GM21515 (cell line): ENCODE measurements at regions not wholly inside any gene's neighbourhood (a gene's known extent, or its start where the extent isn't known, plus 50 kb on each side); places are given as distances from the start of the nearest gene placed in this dataset.

ENCODE experiments used
- ATAC-seq: cut with Tn5 transposase; IDR thresholded peaks from one replicate; pipeline ENCODE4 v1.9.1; 2021; ENCODE audit not compliant: unreplicated experiment

DNA sequence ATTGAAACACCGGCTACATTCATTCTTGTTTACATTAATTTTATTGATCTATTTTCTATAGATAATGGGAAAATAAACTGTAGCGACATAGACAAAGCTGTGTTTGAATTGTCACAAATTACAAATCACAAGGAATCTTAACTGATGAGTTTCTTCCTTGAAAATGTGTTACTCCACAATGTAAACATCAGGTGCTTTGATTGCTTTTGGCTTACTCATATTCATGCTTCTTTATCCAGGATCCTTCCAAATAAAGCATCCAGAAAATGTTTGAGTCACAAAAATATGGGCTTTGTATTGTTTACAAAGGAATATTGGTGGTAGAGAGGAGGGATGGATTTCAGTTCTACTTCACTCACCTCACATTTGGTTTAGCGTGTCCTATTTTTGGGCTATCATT lies 64.0 kb downstream of the BMP2 start:
- ATAC-seq, result no peak

DNA sequence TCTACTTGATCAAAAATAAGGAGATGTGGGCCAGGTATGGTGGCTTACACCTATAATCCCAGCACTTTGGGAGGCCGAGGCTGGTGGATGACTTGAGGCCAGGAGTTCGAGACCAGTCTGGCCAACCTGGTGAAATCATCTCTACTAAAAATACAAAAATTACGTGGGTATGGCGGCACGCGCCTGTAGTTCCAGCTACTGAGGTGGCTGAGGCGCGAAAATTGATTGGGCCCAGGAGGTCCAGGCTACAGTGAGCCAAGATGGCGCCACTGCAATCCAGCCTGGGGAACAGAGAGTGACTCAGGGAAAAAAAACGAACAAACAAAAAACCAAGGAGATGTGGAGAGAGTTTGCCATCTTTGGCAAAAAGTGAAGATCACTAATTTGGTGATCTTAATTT lies 65.3 kb downstream of the BMP2 start:
- no peak for ATAC-seq

DNA sequence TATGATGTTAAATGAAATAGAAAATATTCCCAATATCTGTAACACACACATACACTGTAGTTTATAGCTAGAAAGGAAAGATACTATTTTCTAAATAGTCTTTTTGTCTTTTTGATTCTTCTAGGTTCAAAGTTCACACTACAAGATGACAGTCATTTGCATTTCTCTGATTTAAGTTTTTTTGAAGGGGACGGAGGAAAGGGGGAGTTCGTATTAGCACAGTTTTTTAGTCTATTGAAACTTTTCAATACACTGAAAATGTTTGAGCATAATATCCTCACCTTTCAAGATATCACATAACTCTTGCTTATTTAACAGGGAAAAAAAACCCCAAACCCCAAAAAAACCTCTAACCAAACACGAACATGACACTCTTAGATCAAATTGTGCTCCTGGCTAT lies 68.1 kb downstream of the BMP2 start:
- ATAC-seq, result no peak

DNA sequence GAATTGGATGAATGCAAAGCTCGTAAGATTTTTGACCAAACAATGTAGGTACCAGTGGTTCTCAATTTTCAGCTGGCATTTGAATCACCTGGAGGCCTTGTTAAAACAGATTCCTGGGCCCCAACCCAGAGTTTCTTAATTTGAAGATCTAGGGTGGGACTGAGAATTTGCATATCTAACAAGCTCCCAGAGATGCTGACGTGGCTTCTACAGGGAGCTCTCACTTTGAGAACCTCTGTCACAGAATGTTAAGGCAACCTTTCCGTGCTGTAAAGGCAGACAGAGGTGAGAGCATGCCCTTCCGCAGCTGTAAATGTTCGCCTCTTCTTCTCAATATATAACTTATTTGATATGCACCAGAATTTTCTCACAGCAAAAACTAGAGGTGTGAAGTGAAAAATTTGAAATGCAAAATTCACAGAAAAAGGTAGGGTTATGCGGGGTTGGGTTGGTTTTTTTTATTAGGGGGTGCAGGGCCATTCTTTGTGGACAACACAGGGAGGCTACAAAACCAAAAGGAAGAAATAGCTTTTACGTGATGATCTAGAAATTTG lies 69.4 kb downstream of the BMP2 start:
- ATAC-seq, result no peak

DNA sequence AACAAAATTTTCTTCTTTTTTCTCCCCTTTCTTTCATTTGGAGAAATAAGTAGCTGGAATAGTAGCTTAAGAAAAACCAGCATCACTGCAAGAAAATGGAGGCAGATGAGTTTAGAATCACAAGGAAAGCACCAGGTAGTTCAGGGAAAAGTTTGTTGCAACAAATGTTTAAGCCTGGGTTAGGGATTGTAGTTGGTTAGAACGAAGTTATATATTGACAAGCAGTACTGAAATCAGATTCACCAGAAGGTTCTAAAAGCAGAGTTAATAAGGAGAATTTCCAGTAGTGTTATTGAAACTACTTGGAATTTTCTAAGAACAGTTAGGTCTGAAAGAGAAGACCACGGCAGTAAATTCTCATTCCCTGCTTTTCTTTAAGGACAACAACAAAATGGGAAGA lies 70.2 kb downstream of the BMP2 start:
- no peak for ATAC-seq

DNA sequence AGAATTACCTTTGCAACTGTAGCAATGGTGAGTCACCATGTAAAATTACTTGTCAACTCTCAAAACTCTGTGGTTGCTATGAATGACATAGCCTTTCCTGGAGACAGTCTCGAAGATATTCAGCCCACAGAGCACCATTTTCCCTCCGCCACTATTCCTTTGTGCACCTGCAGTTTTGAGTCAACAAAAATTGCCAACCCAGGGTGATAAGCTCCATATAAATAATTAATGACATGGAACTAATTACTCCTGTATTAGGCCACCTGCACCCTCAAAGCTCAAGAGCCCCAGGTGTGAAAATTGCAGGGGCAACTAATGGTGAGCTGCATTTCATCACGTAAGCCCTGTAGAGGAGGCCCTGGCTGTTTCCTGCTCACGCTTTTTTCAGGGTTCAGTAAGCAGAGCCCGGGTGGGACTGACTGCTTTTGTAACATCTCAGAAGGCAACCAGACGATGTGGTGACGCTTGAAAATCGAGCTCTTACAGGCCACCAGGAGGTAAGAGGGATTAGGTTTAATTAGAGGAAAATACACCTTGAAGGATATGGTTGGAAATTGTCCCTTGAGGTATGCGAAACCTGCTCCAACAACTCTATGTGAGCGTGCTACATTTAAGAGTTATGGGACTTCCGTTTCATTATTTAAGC lies 70.8 kb downstream of the BMP2 start:
- no peak for ATAC-seq

DNA sequence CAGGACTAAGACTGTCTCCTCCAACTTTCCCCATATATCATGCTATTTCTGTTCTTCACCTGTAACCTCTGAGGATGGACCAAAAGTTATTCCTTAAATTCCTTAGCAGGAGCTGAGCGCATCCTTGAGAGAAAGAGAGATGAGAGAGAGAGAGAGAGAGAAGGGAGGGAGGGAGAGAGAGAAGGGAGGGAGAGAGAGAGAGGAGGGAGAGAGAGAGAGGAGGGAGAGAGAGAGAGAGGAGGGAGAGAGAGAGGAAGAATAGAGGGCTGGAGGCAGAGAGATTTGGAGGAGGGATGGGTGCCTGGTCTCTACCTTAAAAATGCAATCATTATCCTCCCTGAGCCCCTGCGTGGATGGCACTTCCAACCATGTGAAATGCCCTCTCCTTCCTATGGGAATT lies 73.6 kb downstream of the BMP2 start:
- ATAC-seq, result no peak

DNA sequence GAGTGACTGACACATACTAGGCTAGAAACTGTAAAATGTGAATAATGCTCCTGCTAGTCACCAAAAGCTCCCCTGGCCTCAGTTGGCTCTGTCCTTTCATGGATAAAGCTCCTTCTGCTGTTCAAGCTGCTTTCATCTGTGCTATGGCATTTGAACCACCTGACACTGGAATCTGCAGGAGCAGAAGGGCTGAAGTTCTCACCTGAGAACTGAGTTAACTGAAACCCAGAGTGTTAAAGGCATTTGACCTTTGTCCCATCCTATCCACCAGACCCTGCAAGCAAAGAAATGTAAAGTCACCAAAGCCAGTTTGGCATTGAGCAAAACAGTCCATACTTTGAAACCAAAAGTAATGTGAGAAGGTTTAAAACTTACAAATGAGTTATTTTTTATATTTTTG lies 77.7 kb downstream of the BMP2 start:
- no peak for ATAC-seq

DNA sequence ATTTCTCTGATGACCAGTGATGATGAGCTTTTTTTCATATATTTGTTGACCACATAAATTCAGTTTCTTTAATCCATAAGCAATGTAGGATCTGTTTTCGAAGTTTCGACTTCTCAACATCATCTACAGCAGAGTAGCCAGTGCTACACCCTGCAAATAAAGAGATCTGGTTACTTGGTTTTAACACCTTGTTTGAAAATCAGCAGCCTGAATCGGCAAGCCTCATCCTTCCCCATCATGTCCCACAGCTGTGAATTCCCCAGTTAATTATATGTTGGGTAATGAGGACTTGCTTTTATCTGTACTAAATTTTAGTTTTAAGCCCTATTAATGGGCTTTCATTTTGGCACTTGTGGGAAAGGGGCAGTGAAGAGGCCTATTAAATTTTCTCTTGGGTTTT lies 80.6 kb downstream of the BMP2 start:
- ATAC-seq, result no peak

DNA sequence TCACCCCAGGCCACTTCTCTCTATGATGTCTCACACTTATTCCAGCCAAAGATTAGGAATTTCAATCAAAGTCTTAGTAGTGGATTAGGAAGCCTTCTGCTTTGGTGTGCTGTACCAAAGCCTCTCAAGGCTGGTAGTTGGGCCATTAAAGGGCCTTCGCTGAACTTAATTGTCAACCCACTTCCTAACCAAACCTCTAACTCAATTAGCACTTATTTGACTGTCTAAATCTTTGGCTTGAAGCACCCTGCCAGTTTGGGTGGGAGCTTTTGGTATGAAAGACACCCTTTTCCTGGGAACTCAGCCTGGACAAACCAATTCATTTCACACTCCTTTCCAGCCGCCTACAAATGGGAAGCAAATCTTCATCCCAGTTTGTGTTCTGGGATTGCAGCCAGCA lies 81.5 kb downstream of the BMP2 start:
- no peak for ATAC-seq

DNA sequence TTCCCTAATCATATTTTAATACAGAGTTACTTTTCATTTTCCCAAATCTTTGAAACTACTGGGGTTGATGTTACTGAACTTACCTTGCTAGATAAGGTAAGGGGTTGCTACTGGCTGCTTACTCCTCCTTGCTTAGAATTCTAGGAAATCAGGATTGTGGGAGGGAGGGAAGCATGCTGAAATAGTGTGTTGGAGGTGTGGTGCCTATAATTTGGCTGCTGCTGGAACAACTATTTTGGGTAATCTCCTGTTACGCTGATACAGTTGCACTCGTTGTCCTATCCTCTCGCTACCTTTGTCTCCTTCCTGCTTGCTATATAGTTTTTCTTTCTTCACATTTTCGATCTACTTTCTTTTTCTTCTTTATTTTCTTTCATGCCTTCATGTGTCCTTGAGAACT lies 83.7 kb downstream of the BMP2 start:
- no peak for ATAC-seq

DNA sequence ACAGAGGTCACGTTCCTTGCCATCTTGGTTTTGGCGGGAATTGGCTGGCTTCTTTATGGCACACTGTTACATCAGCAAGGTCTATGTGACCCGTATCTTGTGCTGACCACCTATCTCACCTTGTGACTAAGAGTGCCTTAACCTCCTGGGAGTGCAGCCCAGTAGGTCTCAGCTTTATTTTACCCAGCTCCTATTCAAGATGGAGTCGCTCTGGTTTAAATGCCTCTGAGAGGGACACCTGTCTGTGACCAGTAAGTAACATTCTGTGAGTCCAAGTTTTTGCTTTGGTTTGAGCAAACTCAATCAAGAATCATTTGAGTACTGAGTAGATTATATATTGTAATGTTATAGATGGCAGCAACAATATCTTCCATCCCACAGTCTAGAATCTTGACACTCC lies 85.0 kb downstream of the BMP2 start:
- no peak for ATAC-seq

DNA sequence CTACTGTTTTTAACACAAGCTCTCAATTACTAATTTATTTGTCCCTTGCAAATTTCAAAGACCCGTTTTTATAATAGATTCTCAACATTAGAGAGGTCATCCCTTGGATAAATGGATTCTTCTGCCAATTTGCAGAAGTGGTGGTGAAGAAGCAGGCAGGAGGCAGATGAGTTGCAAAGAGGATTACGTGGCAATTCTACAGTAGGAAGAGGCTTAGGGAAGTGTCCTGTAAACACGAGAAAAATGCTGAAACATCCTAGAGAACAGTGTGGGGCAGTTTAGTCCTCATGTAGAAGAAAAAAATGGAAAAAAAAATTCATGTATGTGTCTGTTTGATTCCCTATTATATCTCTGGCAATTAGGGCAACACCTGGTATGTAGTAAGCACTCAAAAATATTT lies 87.6 kb downstream of the BMP2 start:
- ATAC-seq, result no peak

DNA sequence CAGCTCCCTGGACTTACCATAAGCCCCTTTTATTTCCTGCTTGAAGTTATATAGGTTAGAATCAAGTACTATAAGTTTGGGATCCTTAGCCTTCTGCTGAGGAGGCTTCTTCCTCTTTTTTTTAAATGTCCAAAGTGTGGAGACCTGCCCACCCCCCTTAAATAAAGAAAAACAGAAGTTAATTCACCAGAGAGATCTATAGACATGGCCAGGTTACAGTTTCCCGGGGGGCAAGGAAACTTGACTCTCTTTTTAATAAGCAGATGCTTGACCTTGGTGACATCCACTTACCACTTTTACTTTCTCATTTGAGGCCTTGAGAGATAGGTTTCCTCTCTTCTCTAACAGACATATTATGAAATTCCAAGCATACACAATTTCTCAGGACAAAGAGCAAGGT lies 88.3 kb downstream of the BMP2 start:
- no peak for ATAC-seq

DNA sequence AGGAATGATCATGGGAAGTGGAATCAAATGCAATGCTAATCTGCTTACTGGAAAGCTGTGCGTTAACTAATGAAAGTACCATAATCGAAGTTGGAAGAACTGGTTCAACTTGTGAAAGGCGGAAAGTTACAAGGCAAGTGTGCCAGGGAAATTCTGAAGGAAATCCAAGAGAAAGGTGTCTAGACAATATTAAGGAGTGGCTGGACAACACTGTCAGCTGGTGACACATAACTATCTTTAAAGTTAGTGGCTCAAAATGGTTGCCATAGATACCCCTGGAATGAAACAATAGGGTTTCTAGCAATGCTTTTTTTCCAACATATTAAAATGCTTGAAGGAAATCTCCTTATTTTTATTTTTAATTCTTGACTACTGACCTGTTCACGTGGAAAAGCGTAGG lies 90.4 kb downstream of the BMP2 start:
- no peak for ATAC-seq

DNA sequence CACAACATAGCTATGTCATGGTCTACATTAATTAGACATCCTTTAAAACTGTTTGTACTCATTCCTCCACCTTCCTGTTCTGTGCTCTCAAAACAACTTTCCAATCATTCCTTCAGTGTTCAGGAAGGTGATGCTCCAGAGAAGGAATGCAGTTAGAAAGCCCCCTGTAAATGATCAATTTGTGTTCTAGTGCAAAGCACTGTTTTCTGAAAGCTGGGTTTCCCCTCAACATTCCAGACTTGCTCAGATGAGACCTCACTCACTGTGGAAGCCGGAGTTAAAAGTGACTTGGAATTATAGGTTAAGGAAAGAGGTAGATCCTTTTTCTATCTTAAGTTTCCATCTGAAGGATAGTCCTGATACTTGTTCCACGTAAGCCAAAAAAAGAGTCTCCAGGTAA lies 95.9 kb downstream of the BMP2 start:
- no peak for ATAC-seq

DNA sequence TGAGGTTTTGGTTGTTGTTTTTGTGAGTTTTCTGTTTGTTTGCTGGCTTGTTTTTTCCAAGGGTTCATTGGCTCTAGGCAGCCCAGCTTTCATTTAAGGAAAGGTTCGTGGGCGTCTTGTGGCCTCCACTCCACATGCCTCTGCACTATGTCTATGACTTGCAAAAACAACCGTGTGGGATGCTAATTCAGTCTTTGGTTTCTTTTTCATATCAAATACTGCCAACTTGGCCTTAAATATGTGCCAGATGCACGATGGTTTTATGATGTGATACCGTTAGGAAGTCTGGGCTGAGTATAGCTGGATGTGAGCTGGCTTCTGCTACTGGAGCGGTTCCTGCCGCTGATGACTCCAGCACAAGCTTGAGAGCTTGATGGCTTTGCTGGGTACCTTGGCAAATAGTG lies 96.3 kb downstream of the BMP2 start:
- ATAC-seq, result no peak

DNA sequence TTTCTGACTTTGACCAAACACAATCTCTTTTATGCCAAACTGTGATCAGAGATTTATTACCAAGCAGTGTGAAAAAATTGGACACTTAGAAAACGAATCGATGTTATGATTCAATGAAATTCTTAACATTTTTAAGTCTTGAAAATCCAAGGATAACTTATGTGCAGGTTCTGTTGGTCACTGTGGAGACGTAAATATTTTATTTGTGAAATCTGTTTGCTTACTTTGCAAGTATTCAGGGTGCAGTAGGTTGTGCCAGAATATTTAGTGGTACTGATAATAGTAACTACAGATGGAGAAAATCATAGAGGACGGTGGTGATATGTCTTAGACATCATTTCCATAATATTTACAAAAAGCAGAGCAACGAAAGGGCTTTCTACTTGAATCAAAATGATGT lies 97.3 kb downstream of the BMP2 start:
- no peak for ATAC-seq

DNA sequence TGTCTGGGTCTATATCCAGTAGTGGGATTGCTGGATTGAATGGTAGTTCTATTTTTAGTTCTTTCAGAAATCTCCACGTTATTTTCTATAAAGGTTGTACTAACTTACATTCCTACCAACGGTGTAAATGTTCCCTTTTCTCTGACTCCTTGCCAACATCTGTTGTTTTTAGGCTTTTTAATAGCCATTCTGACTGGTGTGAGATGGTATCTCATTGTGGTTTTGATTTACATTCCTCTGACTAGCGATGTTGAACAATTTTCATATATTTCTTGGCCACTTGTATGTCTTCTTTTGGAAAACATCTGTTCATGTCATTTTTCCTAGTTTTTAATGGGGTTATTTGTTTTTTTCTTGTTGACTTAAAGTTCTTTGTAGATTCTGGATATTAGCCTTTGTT lies 99.3 kb downstream of the BMP2 start:
- no peak for ATAC-seq

DNA sequence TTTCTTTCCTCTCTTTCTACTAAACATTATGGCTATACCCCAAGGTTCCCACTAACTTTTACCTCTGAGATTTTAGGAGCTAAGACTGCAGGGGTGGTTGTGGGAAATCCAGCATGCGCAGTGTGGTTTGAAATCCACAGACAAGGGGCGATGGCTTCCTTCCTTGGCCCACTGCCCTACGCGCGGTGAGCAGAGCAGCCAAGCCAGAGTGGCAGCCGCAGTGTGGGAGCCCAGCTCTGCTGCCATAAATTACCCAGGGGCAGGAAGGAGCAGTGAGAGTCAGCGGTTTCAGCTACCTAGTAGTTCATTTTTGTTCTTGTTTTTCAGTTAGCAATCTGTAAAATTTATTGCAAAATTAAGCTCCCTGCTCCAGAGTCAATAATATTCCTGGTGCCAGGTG lies 101.4 kb downstream of the BMP2 start:
- ATAC-seq, result no peak

DNA sequence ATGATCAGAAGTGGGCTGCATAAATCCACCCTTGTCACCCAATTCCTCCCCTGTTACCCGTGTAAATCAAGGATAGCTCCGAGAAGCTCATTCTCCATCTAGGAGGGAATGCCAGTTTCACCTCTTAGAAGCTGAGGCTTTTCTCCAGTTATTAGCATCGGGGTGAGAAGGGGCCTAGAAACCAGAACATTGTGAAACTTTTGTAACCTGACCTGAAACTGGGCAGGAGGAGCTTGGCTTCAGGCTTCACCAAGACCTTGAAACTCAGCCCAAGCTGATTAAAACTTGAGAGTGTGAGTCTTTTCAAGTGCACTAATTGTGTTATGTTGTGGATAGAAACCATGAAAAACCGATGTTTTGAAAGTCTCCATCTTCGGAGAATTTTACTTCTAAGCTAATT lies 103.1 kb downstream of the BMP2 start:
- ATAC-seq, result no peak

DNA sequence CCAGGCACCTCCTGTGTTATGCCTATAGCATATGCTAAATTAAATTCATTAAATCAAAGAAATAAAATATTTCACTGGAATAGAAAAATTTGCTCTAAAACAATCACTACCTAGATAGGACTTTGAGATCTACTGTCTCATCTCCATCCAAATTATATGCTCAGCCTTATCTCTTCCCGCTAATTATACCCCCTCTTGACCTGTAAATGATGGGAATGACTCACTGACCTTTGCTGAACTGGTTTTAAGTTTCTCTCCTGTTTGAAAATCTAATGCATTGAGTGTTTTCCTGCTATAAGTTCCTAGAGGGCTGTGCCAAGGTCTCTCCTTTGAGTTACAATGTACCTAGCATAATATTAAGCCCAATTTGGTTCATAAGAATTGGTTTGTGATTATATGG lies 110.1 kb downstream of the BMP2 start:
- no peak for ATAC-seq

DNA sequence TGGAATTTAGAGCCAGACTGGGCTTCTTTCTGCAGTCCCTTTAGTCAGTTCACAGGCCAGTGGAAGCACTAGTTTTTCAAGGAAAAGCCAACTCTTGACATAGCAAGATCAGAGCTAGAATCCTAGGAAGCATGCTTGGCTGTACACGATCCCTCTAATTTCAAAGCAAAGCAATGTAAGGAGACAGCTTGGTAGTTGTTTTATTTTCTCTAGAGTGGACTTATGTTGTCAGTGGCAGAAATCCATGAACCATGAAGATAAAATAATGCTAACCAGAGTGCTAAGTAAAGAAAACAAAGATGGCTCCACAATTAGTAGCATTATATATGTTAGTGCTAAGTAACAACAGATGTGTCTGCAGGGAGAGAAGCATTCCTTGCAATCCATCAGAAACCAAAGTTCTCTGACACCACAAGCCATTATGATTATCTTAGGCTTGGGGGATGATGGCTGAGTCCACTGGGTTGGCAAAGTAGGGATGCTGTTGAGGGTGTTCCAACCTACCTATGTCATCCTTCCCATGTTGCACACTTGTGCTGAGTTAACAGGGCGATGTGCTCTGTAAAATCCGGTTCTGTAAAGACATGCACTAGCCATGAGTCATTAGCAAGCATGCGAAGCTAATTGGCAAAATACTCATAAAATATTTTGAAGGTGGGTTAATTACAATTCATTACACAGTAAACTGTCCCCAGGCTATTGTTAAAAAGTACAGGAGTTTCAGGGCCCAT lies 115.2 kb downstream of the BMP2 start:
- no peak for ATAC-seq
